HG03159 (cell line): ENCODE measurements at regions not wholly inside any gene's neighbourhood (a gene's known extent, or its start where the extent isn't known, plus 50 kb on each side); places are given as distances from the start of the nearest gene placed in this dataset.

Experiments used
- ATAC-seq: cut with Tn5 transposase; IDR thresholded peaks from one replicate; pipeline ENCODE4 v1.9.1; 2021; ENCODE audit warnings: mild to moderate bottlenecking, moderate library complexity; ENCODE audit not compliant: unreplicated experiment

GRCh38 chrX:39577985-39578869 is 519.5 kb downstream of the BCOR start:
- ATAC-seq, result peak; percentile 93

- ATAC-seq, result no peak
Observed at GRCh38 chrX:39580043-39580442, 517.7 kb downstream of the BCOR start.

- ATAC-seq, result no peak
Observed at GRCh38 chrX:39581411-39581810, 516.3 kb downstream of the BCOR start.

- ATAC-seq, result no peak
Observed at GRCh38 chrX:39582091-39582490, 515.7 kb downstream of the BCOR start.

- ATAC-seq, result no peak
Observed at GRCh38 chrX:39582976-39583375, 514.8 kb downstream of the BCOR start.

- no peak for ATAC-seq
Observed at GRCh38 chrX:39585808-39586207, 511.9 kb downstream of the BCOR start.

GRCh38 chrX:39586359-39586758 is 511.4 kb downstream of the BCOR start:
- ATAC-seq, result no peak

GRCh38 chrX:39591099-39591498 is 506.7 kb downstream of the BCOR start:
- no peak for ATAC-seq

GRCh38 chrX:39592776-39593175 is 505.0 kb downstream of the BCOR start:
- ATAC-seq, result no peak

GRCh38 chrX:39595977-39596376 is 501.8 kb downstream of the BCOR start:
- ATAC-seq, result no peak

GRCh38 chrX:39596437-39596836 is 501.3 kb downstream of the BCOR start:
- no peak for ATAC-seq

- ATAC-seq, result no peak
Observed at GRCh38 chrX:39599339-39599738, 498.4 kb downstream of the BCOR start.

GRCh38 chrX:39600222-39600621 is 497.5 kb downstream of the BCOR start:
- ATAC-seq, result no peak

GRCh38 chrX:39601231-39602177 is 496.3 kb downstream of the BCOR start:
- no peak for ATAC-seq

GRCh38 chrX:39602195-39602594 is 495.6 kb downstream of the BCOR start:
- no peak for ATAC-seq

GRCh38 chrX:39603230-39603629 is 494.5 kb downstream of the BCOR start:
- ATAC-seq, result no peak

GRCh38 chrX:39605183-39605582 is 492.6 kb downstream of the BCOR start:
- no peak for ATAC-seq

GRCh38 chrX:39605866-39606265 is 491.9 kb downstream of the BCOR start:
- ATAC-seq, result no peak

- ATAC-seq, result no peak
Observed at GRCh38 chrX:39609941-39610340, 487.8 kb downstream of the BCOR start.

- ATAC-seq, result no peak
Observed at GRCh38 chrX:39611468-39611867, 486.3 kb downstream of the BCOR start.

- no peak for ATAC-seq
Observed at GRCh38 chrX:39613482-39613995, 484.2 kb downstream of the BCOR start.
